ENCODE measurements at regions not wholly inside any gene's neighbourhood (a gene's known extent, or its start where the extent isn't known, plus 50 kb on each side); places are given as distances from the start of the nearest gene placed in this dataset.
"Not testable (repeated sequence)": the region's sequence is repeated elsewhere in the genome, so short reads cannot be mapped to it uniquely, and the experiment has no call there.

- Histone ChIP-seq H3K4me1 (replicated peaks in 1 of 2) (no peaks in the 10 kb centered on the region), H3K9me3 (replicated peaks in 1 of 3) (no peaks in the 10 kb centered on the region), H3K4me3 (no peak overlapping the region), H3K27me3 (no peaks in the 10 kb centered on the region), H3K36me3 (replicated peaks in 1 of 2) (no peaks in the 10 kb centered on the region), H3K27ac (no peak overlapping the region)
- intact Hi-C loops (cut with DNase I), result no loop called here
- WGBS, 4 donors, result 56 to 68% (median 60%) methylated on average over 3 of the region's 3 CpGs
- TF ChIP-seq CTCF (IDR thresholded peaks at IDR 0.05), result no peak
- no peak for TF ChIP-seq POLR2A (IDR thresholded peaks at IDR 0.05)
- no peak for DNase-seq
These were observed 133.5 kb upstream of the PTPRZ1 start for GRCh38 chr7:121739465-121739864.

GRCh38 chr7:121730869-121731268 is 142.1 kb upstream of the PTPRZ1 start:
- TF ChIP-seq POLR2A (IDR thresholded peaks at IDR 0.05) (no peak), CTCF (IDR thresholded peaks at IDR 0.05) (no peak)
- H3K27me3 ChIP-seq, result no peaks in the 10 kb centered on the region
- H3K4me1 ChIP-seq (replicated peaks in 1 of 2), result no peaks in the 10 kb centered on the region
- intact Hi-C loops (cut with DNase I), result no loop called here
- no peak overlapping the region for H3K4me3 ChIP-seq
- no peaks in the 10 kb centered on the region for H3K9me3 ChIP-seq (replicated peaks in 1 of 3)
- DNase-seq, result no peak
- H3K36me3 ChIP-seq (replicated peaks in 1 of 2), result no peaks in the 10 kb centered on the region
- H3K27ac ChIP-seq, result no peak overlapping the region

DNA sequence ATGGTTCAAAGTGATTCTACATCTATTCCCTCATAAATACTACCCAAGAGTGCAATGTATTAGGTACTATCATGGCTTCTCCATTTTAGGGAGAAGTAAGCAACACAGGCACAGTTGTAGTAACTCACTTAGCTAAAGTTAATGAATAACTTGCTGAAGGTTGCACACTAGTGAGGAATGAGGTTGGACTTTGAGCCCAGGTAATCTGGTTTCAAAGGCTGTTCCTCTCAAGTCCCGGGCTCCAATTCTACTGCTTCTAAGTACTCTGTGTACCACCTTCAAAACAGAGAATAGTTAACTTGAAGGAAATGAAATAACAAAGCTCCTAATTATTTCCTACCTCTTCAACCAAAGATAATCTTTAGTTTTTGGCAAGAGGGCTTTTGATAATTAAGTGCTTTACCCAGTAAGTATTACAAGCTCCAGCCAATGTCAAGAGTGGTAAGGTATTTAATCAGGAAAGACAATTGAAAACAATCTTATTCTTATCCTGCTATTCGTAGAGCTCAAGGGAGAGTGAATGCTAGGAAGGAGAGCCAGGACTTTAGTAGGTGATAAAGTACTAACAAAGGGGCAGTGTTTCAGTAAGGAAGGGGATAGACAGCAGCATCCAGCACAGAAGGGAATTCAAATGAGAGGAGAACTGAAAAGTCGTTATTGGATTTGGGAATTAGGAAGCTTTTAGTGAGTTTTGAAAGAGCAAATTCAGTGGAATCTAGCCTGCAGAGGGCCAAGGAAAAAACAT is 158.2 kb upstream of the PTPRZ1 start:
- intact Hi-C loops (cut with DNase I), result no loop called here
- 45 to 57% (median 57%) methylated on average over 3 of the region's 3 CpGs for WGBS, 4 donors
- no peak overlapping the region for H3K27ac ChIP-seq
- no peak for TF ChIP-seq CTCF (IDR thresholded peaks at IDR 0.05)
- TF ChIP-seq POLR2A (IDR thresholded peaks at IDR 0.05), result no peak
- no peak overlapping the region for H3K4me3 ChIP-seq
- no peaks in the 10 kb centered on the region for H3K36me3 ChIP-seq (replicated peaks in 1 of 2)
- DNase-seq, result no peak
- no peaks in the 10 kb centered on the region for H3K27me3 ChIP-seq
- H3K4me1 ChIP-seq (replicated peaks in 1 of 2), result no peaks in the 10 kb centered on the region
- H3K9me3 ChIP-seq (replicated peaks in 1 of 3), result no peaks in the 10 kb centered on the region

DNA sequence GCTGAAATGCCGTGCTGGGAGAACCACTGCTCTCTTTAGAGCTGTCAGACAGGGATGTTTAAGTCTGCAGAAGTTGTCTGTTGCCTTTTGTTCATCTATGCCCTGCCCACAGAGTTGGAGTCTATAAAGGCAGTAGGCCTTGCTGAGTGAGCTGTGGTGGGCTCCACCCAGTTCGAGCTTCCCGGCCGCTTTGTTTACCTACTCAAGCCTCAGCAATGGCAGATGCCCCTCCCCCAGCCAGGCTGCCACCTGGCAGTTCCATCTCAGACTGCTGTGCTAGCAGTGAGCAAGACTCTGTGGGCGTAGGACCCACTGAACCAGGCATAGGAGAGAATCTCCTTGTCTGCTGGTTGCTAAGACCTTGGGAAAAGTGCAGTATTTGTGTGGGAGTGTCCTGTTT is 160.0 kb upstream of the PTPRZ1 start:
- DNase-seq; H3K27ac ChIP-seq; H3K4me1 ChIP-seq (replicated peaks in 1 of 2); H3K4me3 ChIP-seq; H3K36me3 ChIP-seq (replicated peaks in 1 of 2); H3K9me3 ChIP-seq (replicated peaks in 1 of 3); H3K27me3 ChIP-seq; intact Hi-C loops (cut with DNase I): not testable (repeated sequence)
- WGBS, 4 donors, result 48 to 64% (median 51%) methylated on average over 4 to 5 of the region's 5 CpGs

GRCh38 chr7:121697731-121698316 is 175.1 kb upstream of the PTPRZ1 start:
- no peaks in the 10 kb centered on the region for H3K4me1 ChIP-seq (replicated peaks in 1 of 2)
- H3K27ac ChIP-seq, result no peak overlapping the region
- no peaks in the 10 kb centered on the region for H3K36me3 ChIP-seq (replicated peaks in 1 of 2)
- H3K9me3 ChIP-seq (replicated peaks in 1 of 3), result no peaks in the 10 kb centered on the region
- intact Hi-C loops (cut with DNase I), result no loop called here
- H3K27me3 ChIP-seq, result no peaks in the 10 kb centered on the region
- TF ChIP-seq CTCF (IDR thresholded peaks at IDR 0.05) (no peak), POLR2A (IDR thresholded peaks at IDR 0.05) (no peak)
- H3K4me3 ChIP-seq, result no peak overlapping the region
- no peak for DNase-seq
- 16 to 40% (median 38%) methylated on average over 2 of the region's 2 CpGs for WGBS, 4 donors
